OCI-LY1 (cell line): ENCODE measurements at regions not wholly inside any gene's neighbourhood (a gene's known extent, or its start where the extent isn't known, plus 50 kb on each side); places are given as distances from the start of the nearest gene placed in this dataset.

ENCODE experiments used
- H2AFZ ChIP-seq: fragments of 200-600 bp; sonication (generic), shearing (Covaris generic); 2 replicates; pipeline ENCODE4 v1.6.0; 2014; ENCODE audit warnings: antibody characterized with exemption, mild to moderate bottlenecking, low read length
- H3F3A ChIP-seq: fragments of 200-600 bp; sonication (generic), shearing (Covaris generic); 2 replicates; pipeline ENCODE4 v1.6.0; 2014; ENCODE audit warnings: mild to moderate bottlenecking, antibody characterized with exemption, low read length, moderate library complexity; ENCODE audit not compliant: insufficient read depth
- H3K27ac ChIP-seq: fragments of 200-600 bp; sonication (generic); 2 replicates; pipeline ENCODE4 v1.5.1; 2014; ENCODE audit warnings: low read length, mixed run types, mild to moderate bottlenecking, low read depth; ENCODE audit not compliant: poor library complexity, severe bottlenecking
- H3K27me3 ChIP-seq: fragments of 200-600 bp; sonication (generic); 2 replicates; pipeline ENCODE4 v1.6.0; 2014; ENCODE audit warnings: antibody characterized with exemption, mild to moderate bottlenecking, low read length, moderate library complexity; ENCODE audit not compliant: insufficient read depth
- H3K36me3 ChIP-seq: fragments of 200-600 bp; sonication (generic); 2 replicates; pipeline ENCODE4 v1.6.1; 2014; ENCODE audit warnings: mild to moderate bottlenecking, antibody characterized with exemption, low read length, moderate library complexity, mixed read lengths; ENCODE audit not compliant: insufficient read depth
- H3K4me1 ChIP-seq: fragments of 200-600 bp; sonication (generic); 2 replicates; pipeline ENCODE4 v1.5.1; 2014; ENCODE audit warnings: mild to moderate bottlenecking, low read length, moderate library complexity; ENCODE audit not compliant: insufficient read depth, severe bottlenecking
- H3K4me2 ChIP-seq: fragments of 200-600 bp; sonication (generic), shearing (Covaris generic); 2 replicates; pipeline ENCODE4 v1.6.1; 2014; ENCODE audit warnings: low read length
- H3K4me3 ChIP-seq: fragments of 200-600 bp; sonication (generic); 2 replicates; pipeline ENCODE4 v1.5.1; 2014; ENCODE audit warnings: low read length, low read depth, mild to moderate bottlenecking, mixed read lengths; ENCODE audit not compliant: poor library complexity, severe bottlenecking
- H3K79me2 ChIP-seq: fragments of 200-600 bp; shearing (Covaris generic); 2 replicates; pipeline ENCODE4 v1.6.1; 2016; ENCODE audit warnings: mixed run types, low read length, mixed read lengths; ENCODE audit not compliant: insufficient read depth
- H3K9ac ChIP-seq: fragments of 200-600 bp; sonication (generic), shearing (Covaris generic); 2 replicates; pipeline ENCODE4 v1.6.1; 2014; ENCODE audit warnings: mild to moderate bottlenecking, low read length, mixed read lengths
- H3K9me2 ChIP-seq: fragments of 200-600 bp; sonication (generic), shearing (Covaris generic); 2 replicates; pipeline ENCODE4 v1.6.1; 2014; ENCODE audit warnings: low read depth, mild to moderate bottlenecking, low read length, mixed read lengths
- H3K9me3 ChIP-seq: fragments of 200-600 bp; shearing (Covaris generic); 2 replicates; pipeline ENCODE4 v1.6.1; 2014; ENCODE audit warnings: low read length, mixed read lengths
- H4K20me1 ChIP-seq: fragments of 200-600 bp; sonication (generic), shearing (Covaris generic); 2 replicates; pipeline ENCODE4 v1.6.0; 2016; ENCODE audit warnings: mild to moderate bottlenecking, low read length; ENCODE audit not compliant: insufficient read depth
- CTCF ChIP-seq: fragments of 200-600 bp; sonication (generic), shearing (Covaris generic); IDR thresholded peaks from 2 replicates; pipeline ENCODE4 v1.5.1; 2017; ENCODE audit warnings: mild to moderate bottlenecking, antibody characterized with exemption, low read length, moderate library complexity, mixed read lengths
- EZH2 ChIP-seq: fragments of 200-600 bp; sonication (generic), shearing (Covaris generic); IDR thresholded peaks from 2 replicates; pipeline ENCODE4 v1.8.0; 2017; ENCODE audit warnings: borderline replicate concordance, mixed run types, mild to moderate bottlenecking, antibody characterized with exemption, low read length, moderate library complexity, mixed read lengths

- Histone ChIP-seq H3K4me1 (no peaks in the 10 kb centered on the region), H2AFZ (no peak overlapping the region), H3K36me3 (no peaks in the 10 kb centered on the region), H3K79me2 (no peaks in the 10 kb centered on the region), H3K4me2 (no peak overlapping the region), H3K4me3 (no peak overlapping the region), H3K27me3 (no peaks in the 10 kb centered on the region), H4K20me1 (no peaks in the 10 kb centered on the region), H3K9ac (no peak overlapping the region), H3K9me2 (no peaks in the 10 kb centered on the region), H3K27ac (no peak overlapping the region), H3F3A (no peaks in the 10 kb centered on the region), H3K9me3 (no peaks in the 10 kb centered on the region)
- TF ChIP-seq EZH2 (no peak), CTCF (no peak)
Measured at GRCh38 chr11:38173676-38174075, 1575.6 kb upstream of the RAG2 start.

GRCh38 chr11:38169286-38169685 is 1571.2 kb upstream of the RAG2 start:
- Histone ChIP-seq H3K27ac (no peak overlapping the region), H3K27me3 (no peaks in the 10 kb centered on the region), H4K20me1 (no peaks in the 10 kb centered on the region), H3K9me2 (no peaks in the 10 kb centered on the region), H3K4me3 (no peak overlapping the region), H3K9me3 (no peaks in the 10 kb centered on the region), H2AFZ (no peak overlapping the region), H3F3A (no peaks in the 10 kb centered on the region), H3K4me1 (no peaks in the 10 kb centered on the region), H3K79me2 (no peaks in the 10 kb centered on the region), H3K36me3 (no peaks in the 10 kb centered on the region), H3K9ac (no peak overlapping the region), H3K4me2 (no peak overlapping the region)
- no peak for TF ChIP-seq CTCF
- TF ChIP-seq EZH2: no peak

GRCh38 chr11:38163526-38163925 is 1565.5 kb upstream of the RAG2 start:
- Histone ChIP-seq H2AFZ (no peak overlapping the region), H3K4me3 (no peak overlapping the region), H3K9ac (no peak overlapping the region), H3K27ac (no peak overlapping the region), H3K27me3 (no peaks in the 10 kb centered on the region), H3K4me1 (peaks cover 7% of the 10 kb centered on the region), H4K20me1 (no peaks in the 10 kb centered on the region), H3K79me2 (no peaks in the 10 kb centered on the region), H3K36me3 (no peaks in the 10 kb centered on the region), H3K9me2 (no peaks in the 10 kb centered on the region), H3F3A (no peaks in the 10 kb centered on the region), H3K4me2 (no peak overlapping the region), H3K9me3 (no peaks in the 10 kb centered on the region)
- TF ChIP-seq EZH2: no peak

GRCh38 chr11:38160433-38160832 is 1562.4 kb upstream of the RAG2 start:
- no peaks in the 10 kb centered on the region for H3K9me2 ChIP-seq
- H3K27me3 ChIP-seq: no peaks in the 10 kb centered on the region
- H3K4me1 ChIP-seq: peaks cover 38% of the 10 kb centered on the region
- H3K4me2 ChIP-seq: no peak overlapping the region
- H4K20me1 ChIP-seq: no peaks in the 10 kb centered on the region
- TF ChIP-seq EZH2 (no peak), CTCF (no peak)
- no peaks in the 10 kb centered on the region for H3K79me2 ChIP-seq
- no peak overlapping the region for H3K27ac ChIP-seq
- no peak overlapping the region for H3K9ac ChIP-seq
- H3K4me3 ChIP-seq: no peak overlapping the region
- no peak overlapping the region for H2AFZ ChIP-seq
- no peaks in the 10 kb centered on the region for H3K9me3 ChIP-seq
- H3F3A ChIP-seq: no peaks in the 10 kb centered on the region
- H3K36me3 ChIP-seq: no peaks in the 10 kb centered on the region
